A673 (cell line): ENCODE measurements at regions not wholly inside any gene's neighbourhood (a gene's known extent, or its start where the extent isn't known, plus 50 kb on each side); places are given as distances from the start of the nearest gene placed in this dataset.
"Not testable (repeated sequence)": the region's sequence is repeated elsewhere in the genome, so short reads cannot be mapped to it uniquely, and the experiment has no call there.

ENCODE experiments used
- BruUV-seq: library from RNA; stranded (reverse); fragments of 400-500 nt; replicated peaks from 2 replicates; lab custom pipeline; 2021; lab: Mats Ljungman, UMichigan
- CTCF ChIA-PET: fragments of 300-600 bp; sonication (Branson Sonifier 250); formaldehyde crosslinking; loops from one replicate; lab custom pipeline; 2022; ENCODE audit warnings: antibody characterized with exemption; lab: Charles Lee
- POLR2A ChIA-PET: fragments of 300-600 bp; sonication (Branson Sonifier 250); formaldehyde crosslinking; loops from one replicate; lab custom pipeline; 2022; ENCODE audit warnings: antibody characterized with exemption; ENCODE audit not compliant: low non-redundant PET; lab: Charles Lee
- DNase-seq: peaks from one replicate; pipeline ENCODE4 v3.0.0-alpha.2; 2015; ENCODE audit warnings: low spot score
- H3K27ac ChIP-seq: fragments of 200-600 bp; sonication (generic); 2 replicates; pipeline ENCODE4 v1.5.1; 2016; ENCODE audit warnings: mixed run types, low read depth, mild to moderate bottlenecking, mixed read lengths, antibody characterized with exemption, low read length; ENCODE audit not compliant: poor library complexity, severe bottlenecking
- H3K27me3 ChIP-seq: fragments of 200-600 bp; sonication (generic); replicated peaks from 2 replicates; pipeline ENCODE4 v1.6.1; 2017; ENCODE audit warnings: mixed run types, low read depth, mild to moderate bottlenecking, mixed read lengths, antibody characterized with exemption, low read length; ENCODE audit not compliant: insufficient read depth, poor library complexity
- H3K36me3 ChIP-seq: fragments of 200-600 bp; sonication (generic); 2 replicates; pipeline ENCODE4 v1.6.1; 2016; ENCODE audit warnings: mixed run types, mild to moderate bottlenecking, mixed read lengths, antibody characterized with exemption, low read length; ENCODE audit not compliant: insufficient read depth, poor library complexity, severe bottlenecking
- H3K4me1 ChIP-seq: fragments of 200-600 bp; sonication (generic); 2 replicates; pipeline ENCODE4 v1.6.1; 2017; ENCODE audit warnings: mixed run types, mild to moderate bottlenecking, mixed read lengths, antibody characterized with exemption, low read length; ENCODE audit not compliant: insufficient read depth, poor library complexity, severe bottlenecking
- H3K4me3 ChIP-seq: fragments of 200-600 bp; sonication (generic); 2 replicates; pipeline ENCODE4 v1.5.1; 2016; ENCODE audit warnings: low read depth, mixed run types, mild to moderate bottlenecking, mixed read lengths, low read length; ENCODE audit not compliant: poor library complexity, severe bottlenecking
- H3K9me3 ChIP-seq: fragments of 200-600 bp; sonication (generic); 2 replicates; pipeline ENCODE4 v1.6.1; 2016; ENCODE audit warnings: mixed run types, low read depth, mild to moderate bottlenecking, mixed read lengths, antibody characterized with exemption, low read length; ENCODE audit not compliant: poor library complexity, severe bottlenecking
- CTCF ChIP-seq: fragments of 300-800, 200-600 bp; sonication (generic); conservative IDR thresholded peaks from 2 replicates; pipeline ENCODE4 v1.5.1; 2017; ENCODE audit warnings: low read depth, mild to moderate bottlenecking, antibody characterized with exemption, low read length, moderate library complexity, mixed read lengths
- EZH2 ChIP-seq: fragments of 200-600 bp; sonication (generic); IDR thresholded peaks from 2 replicates; pipeline ENCODE4 v1.6.1; 2017; ENCODE audit warnings: borderline replicate concordance, low read depth, mild to moderate bottlenecking, mixed read lengths, antibody characterized with exemption, low read length; ENCODE audit not compliant: poor library complexity, severe bottlenecking
- intact Hi-C: fragments of 100-400 bp; cut with micrococcal nuclease; formaldehyde crosslinking; loops from one replicate; pipeline ENCODE4 v1.10.0; 2022; ENCODE audit not compliant: unreplicated experiment

DNA sequence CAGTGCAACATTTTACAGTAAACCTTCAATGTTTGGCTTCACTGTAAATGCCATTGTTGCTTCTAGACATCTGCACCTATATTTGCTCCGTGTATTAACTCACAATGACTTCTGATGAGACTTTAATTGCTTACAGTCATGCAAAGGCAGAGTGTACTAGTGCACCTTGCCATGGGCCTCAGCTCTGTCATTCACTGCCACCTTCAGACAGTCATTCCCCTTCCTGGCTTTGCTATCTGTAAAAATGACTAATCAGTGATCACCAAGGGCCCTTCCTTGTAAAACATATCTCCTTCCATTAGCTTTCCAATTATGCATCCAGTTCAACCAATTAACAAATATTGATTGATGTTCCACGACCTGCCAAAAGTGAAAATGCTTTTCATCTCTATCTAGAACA, 120.3 kb downstream of the ARRDC4 start:
- no peaks in the 10 kb centered on the region for H3K36me3 ChIP-seq
- no peak for DNase-seq
- no peaks in the 10 kb centered on the region for H3K4me1 ChIP-seq
- H3K27me3 ChIP-seq = no peaks in the 10 kb centered on the region
- H3K9me3 ChIP-seq = no peaks in the 10 kb centered on the region
- ChIA-PET POLR2A (no interaction called here), CTCF (interaction anchor here (1.0 kb wide), 1 partner anchor 182 kb away, joined by 3 read pairs; no protein-coding TSS in a partner anchor)
- intact Hi-C loops = loop anchor here (10.0 kb wide), 2 partner anchors 214 to 344 kb away; no protein-coding TSS in a partner anchor
- no peak overlapping the region for H3K27ac ChIP-seq
- TF ChIP-seq CTCF (no peak), EZH2 (no peak)
- no TSS peak for BruUV-seq
- no peak overlapping the region for H3K4me3 ChIP-seq

GRCh38 chr15:98083203-98083910, 122.9 kb downstream of the ARRDC4 start:
- Histone ChIP-seq H3K4me1 (no peaks in the 10 kb centered on the region), H3K27ac (no peak overlapping the region), H3K36me3 (no peaks in the 10 kb centered on the region), H3K9me3 (no peaks in the 10 kb centered on the region), H3K4me3 (no peak overlapping the region), H3K27me3 (no peaks in the 10 kb centered on the region)
- TF ChIP-seq CTCF (0 out of 2 replicates have a peak, but pooled peaks have one; percentile 10), EZH2 (no peak)
- CTCF ChIA-PET = interaction anchor here (0.5 kb wide), 1 partner anchor 55 kb away, joined by 3 read pairs; no protein-coding TSS in a partner anchor
- no TSS peak for BruUV-seq
- intact Hi-C loops = loop anchor here (10.0 kb wide), 2 partner anchors 211 to 341 kb away; no protein-coding TSS in a partner anchor
- POLR2A ChIA-PET = no interaction called here
- DNase-seq = no peak

DNA sequence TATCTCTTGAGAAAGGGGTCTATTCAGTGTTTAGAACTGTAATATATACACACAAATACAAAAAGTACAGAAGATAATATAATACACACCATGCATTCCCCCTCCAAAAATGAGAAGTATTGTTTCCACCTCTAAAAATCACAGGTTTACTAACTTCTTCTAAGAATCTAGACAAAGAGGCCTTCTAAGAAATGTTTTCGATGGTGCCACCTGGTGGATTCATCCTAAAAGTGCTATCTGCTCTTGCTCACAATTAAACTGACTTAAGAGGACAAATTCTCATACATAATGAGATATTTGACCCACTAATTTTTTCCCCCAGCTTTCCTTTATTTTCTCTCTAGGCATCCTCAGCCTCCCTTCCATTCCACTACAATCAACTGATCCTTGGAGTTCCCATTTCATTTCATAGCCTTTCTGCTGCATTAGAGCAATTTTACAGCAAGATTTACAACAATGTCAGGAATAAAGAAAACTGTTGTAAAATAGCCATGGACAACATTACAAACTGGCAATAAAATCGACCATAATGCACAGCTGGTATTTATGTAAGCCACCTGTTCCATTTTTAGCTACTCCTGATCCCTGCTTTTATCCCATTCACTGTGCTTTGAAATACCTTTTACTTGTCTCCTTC, 124.6 kb downstream of the ARRDC4 start:
- no peaks in the 10 kb centered on the region for H3K9me3 ChIP-seq
- peak; percentile 73 for DNase-seq
- intact Hi-C loops = loop anchor here (1.0 to 10.0 kb wide), 5 partner anchors 92 to 340 kb away; no protein-coding TSS in a partner anchor
- POLR2A ChIA-PET = no interaction called here
- CTCF ChIA-PET = no interaction called here
- peak; percentile 74 for TF ChIP-seq CTCF
- TF ChIP-seq EZH2 = no peak
- no peaks in the 10 kb centered on the region for H3K36me3 ChIP-seq
- no peaks in the 10 kb centered on the region for H3K27me3 ChIP-seq
- no peak overlapping the region for H3K27ac ChIP-seq
- BruUV-seq = no TSS peak
- no peak overlapping the region for H3K4me3 ChIP-seq
- H3K4me1 ChIP-seq = no peaks in the 10 kb centered on the region

GRCh38 chr15:98088307-98088945, 127.9 kb downstream of the ARRDC4 start:
- BruUV-seq, H3K27ac ChIP-seq, H3K4me3 ChIP-seq, H3K27me3 ChIP-seq, POLR2A ChIA-PET, DNase-seq, H3K4me1 ChIP-seq, CTCF ChIA-PET, H3K36me3 ChIP-seq, H3K9me3 ChIP-seq: not testable (repeated sequence)
- intact Hi-C loops = loop anchor here (5.0 to 10.0 kb wide), 3 partner anchors 89 to 336 kb away; no protein-coding TSS in a partner anchor

GRCh38 chr15:98089352-98089751, 128.8 kb downstream of the ARRDC4 start:
- CTCF ChIA-PET, H3K9me3 ChIP-seq, H3K27me3 ChIP-seq, DNase-seq, H3K4me1 ChIP-seq, BruUV-seq, H3K36me3 ChIP-seq, POLR2A ChIA-PET, H3K4me3 ChIP-seq, H3K27ac ChIP-seq: not testable (repeated sequence)
- intact Hi-C loops = loop anchor here (5.0 to 10.0 kb wide), 3 partner anchors 88 to 335 kb away; no protein-coding TSS in a partner anchor
